Right lobe of liver (tissue), 6 donors: ENCODE measurements at regions not wholly inside any gene's neighbourhood (a gene's known extent, or its start where the extent isn't known, plus 50 kb on each side); places are given as distances from the start of the nearest gene placed in this dataset.
"Not testable (repeated sequence)": the region's sequence is repeated elsewhere in the genome, so short reads cannot be mapped to it uniquely, and the experiment has no call there.

Experiments
- ATAC-seq, 4 donors: fragments of 200-7000 bp; cut with Tn5 transposase; one replicate each; pipeline ENCODE4 v1.9.1; 2020; ENCODE audit warnings: mild to moderate bottlenecking in 4 of 4, moderate library complexity in 4 of 4
- DNase-seq, 3 donors: peaks; one replicate each; pipeline ENCODE4 v3.0.0-alpha.2; 2020
- H3K27ac ChIP-seq, 3 donors: fragments of 200-600 bp; one replicate each; pipeline ENCODE4 v1.8.0; 2022
- H3K27me3 ChIP-seq, 2 donors: fragments of 200-600 bp; one replicate each; pipeline ENCODE4 v1.8.0; 2022
- H3K36me3 ChIP-seq, 4 donors: fragments of 200-600 bp; sonication (generic) in 1 of 4; one replicate each; pipeline versions ENCODE4 v1.5.1 to v1.8.0; 2017 to 2022; ENCODE audit warnings: control low read depth in 1 of 4
- H3K4me1 ChIP-seq, 4 donors: fragments of 200-600 bp; sonication (generic) in 1 of 4; one replicate each; pipeline versions ENCODE4 v1.5.1 to v1.8.0; 2017 to 2022; ENCODE audit warnings: control low read depth in 1 of 4
- H3K4me3 ChIP-seq, 3 donors: fragments of 200-600 bp; one replicate each; pipeline ENCODE4 v1.8.0; 2022
- H3K9me3 ChIP-seq, 4 donors: fragments of 200-600 bp; sonication (generic) in 1 of 4; one replicate each; pipeline versions ENCODE4 v1.5.1 to v1.8.0; 2017 to 2022; ENCODE audit warnings: control low read depth in 1 of 4
- CTCF ChIP-seq, 4 donors: fragments of 200-600 bp in 3 of 4; fragments of 450-650 bp in 1 of 4; IDR thresholded peaks; one replicate each; pipeline versions ENCODE4 v1.5.1 to v1.8.0; 2016 to 2022; ENCODE audit warnings: antibody characterized with exemption in 4 of 4, mild to moderate bottlenecking in 2 of 4
- POLR2A ChIP-seq: fragments of 450-650 bp; IDR thresholded peaks from one replicate; pipeline ENCODE4 v1.6.1; 2017; ENCODE audit warnings: antibody characterized with exemption, mild to moderate bottlenecking
- WGBS: methylation state at CpG from one replicate; pipeline ENCODE4 v1.1.6; 2018; ENCODE audit warnings: low coverage, low lambda C conversion rate; ENCODE audit not compliant: insufficient coverage; ENCODE audit errors: missing lambda C conversion rate; 5-methylcytosine and 5-hydroxymethylcytosine counted together
- intact Hi-C, 2 donors: fragments of 100-400 bp; cut with DNase I; formaldehyde crosslinking; loops; one replicate each; pipeline versions ENCODE4 v1.11.2 to v1.14.1; 2022
- donor health status: DM: no; HTN: yes; CAD: no.
- donor health status: DM: no; HTN: no; CAD: no.
- donor health status: DM: no; HTN: no; CAD: no.
- donor health status: DM: no; HTN: yes; CAD: no.
- donor health status: DM: no; HTN: yes; CAD: no.

GRCh38 chr9:10867194-10867593, 254.4 kb upstream of the PTPRD start:
- no peak overlapping the region for H3K27ac ChIP-seq
- WGBS = 46% methylated on average over 2 of the region's 2 CpGs
- H3K27me3 ChIP-seq = no peaks in the 10 kb centered on the region
- no peaks in the 10 kb centered on the region for H3K4me1 ChIP-seq
- intact Hi-C loops = no loop called here
- no peak overlapping the region for H3K4me3 ChIP-seq
- DNase-seq = no peak
- no peaks in the 10 kb centered on the region for H3K9me3 ChIP-seq
- no peaks in the 10 kb centered on the region for H3K36me3 ChIP-seq
- no peak for TF ChIP-seq POLR2A
- no peak for TF ChIP-seq CTCF (IDR thresholded peaks at IDR 0.05)
- no peak for ATAC-seq

- H3K4me3 ChIP-seq = no peak overlapping the region
- DNase-seq (no peak), ATAC-seq (no peak)
- intact Hi-C loops = no loop called here
- H3K4me1 ChIP-seq = no peaks in the 10 kb centered on the region
- H3K9me3 ChIP-seq = no peaks in the 10 kb centered on the region
- no peak overlapping the region for H3K27ac ChIP-seq
- no peak for TF ChIP-seq CTCF (IDR thresholded peaks at IDR 0.05)
- no peak for TF ChIP-seq POLR2A
- H3K27me3 ChIP-seq = no peaks in the 10 kb centered on the region
- no peaks in the 10 kb centered on the region for H3K36me3 ChIP-seq
These were observed 256.9 kb upstream of the PTPRD start for GRCh38 chr9:10869687-10870086.

GRCh38 chr9:10873999-10874398, 261.2 kb upstream of the PTPRD start:
- Histone ChIP-seq H3K27me3 (no peaks in the 10 kb centered on the region), H3K9me3 (no peaks in the 10 kb centered on the region), H3K36me3 (no peaks in the 10 kb centered on the region), H3K4me1 (no peaks in the 10 kb centered on the region), H3K27ac (no peak overlapping the region), H3K4me3 (no peak overlapping the region)
- 100% methylated on average over 1 of the region's 1 CpG for WGBS
- no peak for DNase-seq
- ATAC-seq = no peak
- intact Hi-C loops = no loop called here
- no peak for TF ChIP-seq POLR2A
- TF ChIP-seq CTCF (IDR thresholded peaks at IDR 0.05) = no peak

- no peak for DNase-seq
- Histone ChIP-seq H3K27ac (no peak overlapping the region), H3K4me3 (no peak overlapping the region), H3K9me3 (no peaks in the 10 kb centered on the region), H3K27me3 (no peaks in the 10 kb centered on the region), H3K36me3 (no peaks in the 10 kb centered on the region), H3K4me1 (no peaks in the 10 kb centered on the region)
- TF ChIP-seq CTCF (IDR thresholded peaks at IDR 0.05) (no peak), POLR2A (no peak)
- no peak for ATAC-seq
- intact Hi-C loops = no loop called here
- 41% methylated on average over 2 of the region's 2 CpGs for WGBS
These were observed 262.9 kb upstream of the PTPRD start for GRCh38 chr9:10875752-10876151.

- TF ChIP-seq POLR2A (no peak), CTCF (IDR thresholded peaks at IDR 0.05) (no peak)
- no peaks in the 10 kb centered on the region for H3K4me1 ChIP-seq
- no peak overlapping the region for H3K4me3 ChIP-seq
- no peaks in the 10 kb centered on the region for H3K36me3 ChIP-seq
- no peak for DNase-seq
- no peak overlapping the region for H3K27ac ChIP-seq
- intact Hi-C loops = no loop called here
- no peaks in the 10 kb centered on the region for H3K27me3 ChIP-seq
- ATAC-seq = no peak
- no peaks in the 10 kb centered on the region for H3K9me3 ChIP-seq
- WGBS = 45% methylated on average over 2 of the region's 2 CpGs
These were observed 263.5 kb upstream of the PTPRD start for GRCh38 chr9:10876333-10876732.

GRCh38 chr9:10890266-10890665, 277.5 kb upstream of the PTPRD start:
- H3K36me3 ChIP-seq, H3K27ac ChIP-seq, intact Hi-C loops, H3K4me3 ChIP-seq, H3K27me3 ChIP-seq, DNase-seq, ATAC-seq, H3K4me1 ChIP-seq, H3K9me3 ChIP-seq: not testable (repeated sequence)
- 72% methylated on average over 5 of the region's 5 CpGs for WGBS
